A673 (cell line): ENCODE measurements at regions not wholly inside any gene's neighbourhood (a gene's known extent, or its start where the extent isn't known, plus 50 kb on each side); places are given as distances from the start of the nearest gene placed in this dataset.

ENCODE experiments used
- BruUV-seq: library from RNA; stranded (reverse); fragments of 400-500 nt; replicated peaks from 2 replicates; lab custom pipeline; 2021; lab: Mats Ljungman, UMichigan
- CTCF ChIA-PET: fragments of 300-600 bp; sonication (Branson Sonifier 250); formaldehyde crosslinking; loops from one replicate; lab custom pipeline; 2022; ENCODE audit warnings: antibody characterized with exemption; lab: Charles Lee
- POLR2A ChIA-PET: fragments of 300-600 bp; sonication (Branson Sonifier 250); formaldehyde crosslinking; loops from one replicate; lab custom pipeline; 2022; ENCODE audit warnings: antibody characterized with exemption; ENCODE audit not compliant: low non-redundant PET; lab: Charles Lee
- DNase-seq: peaks from one replicate; pipeline ENCODE4 v3.0.0-alpha.2; 2015; ENCODE audit warnings: low spot score
- H3K27ac ChIP-seq: fragments of 200-600 bp; sonication (generic); 2 replicates; pipeline ENCODE4 v1.5.1; 2016; ENCODE audit warnings: mixed run types, low read depth, mild to moderate bottlenecking, mixed read lengths, antibody characterized with exemption, low read length; ENCODE audit not compliant: poor library complexity, severe bottlenecking
- H3K27me3 ChIP-seq: fragments of 200-600 bp; sonication (generic); replicated peaks from 2 replicates; pipeline ENCODE4 v1.6.1; 2017; ENCODE audit warnings: mixed run types, low read depth, mild to moderate bottlenecking, mixed read lengths, antibody characterized with exemption, low read length; ENCODE audit not compliant: insufficient read depth, poor library complexity
- H3K36me3 ChIP-seq: fragments of 200-600 bp; sonication (generic); 2 replicates; pipeline ENCODE4 v1.6.1; 2016; ENCODE audit warnings: mixed run types, mild to moderate bottlenecking, mixed read lengths, antibody characterized with exemption, low read length; ENCODE audit not compliant: insufficient read depth, poor library complexity, severe bottlenecking
- H3K4me1 ChIP-seq: fragments of 200-600 bp; sonication (generic); 2 replicates; pipeline ENCODE4 v1.6.1; 2017; ENCODE audit warnings: mixed run types, mild to moderate bottlenecking, mixed read lengths, antibody characterized with exemption, low read length; ENCODE audit not compliant: insufficient read depth, poor library complexity, severe bottlenecking
- H3K4me3 ChIP-seq: fragments of 200-600 bp; sonication (generic); 2 replicates; pipeline ENCODE4 v1.5.1; 2016; ENCODE audit warnings: low read depth, mixed run types, mild to moderate bottlenecking, mixed read lengths, low read length; ENCODE audit not compliant: poor library complexity, severe bottlenecking
- H3K9me3 ChIP-seq: fragments of 200-600 bp; sonication (generic); 2 replicates; pipeline ENCODE4 v1.6.1; 2016; ENCODE audit warnings: mixed run types, low read depth, mild to moderate bottlenecking, mixed read lengths, antibody characterized with exemption, low read length; ENCODE audit not compliant: poor library complexity, severe bottlenecking
- EZH2 ChIP-seq: fragments of 200-600 bp; sonication (generic); IDR thresholded peaks from 2 replicates; pipeline ENCODE4 v1.6.1; 2017; ENCODE audit warnings: borderline replicate concordance, low read depth, mild to moderate bottlenecking, mixed read lengths, antibody characterized with exemption, low read length; ENCODE audit not compliant: poor library complexity, severe bottlenecking
- intact Hi-C: fragments of 100-400 bp; cut with micrococcal nuclease; formaldehyde crosslinking; loops from one replicate; pipeline ENCODE4 v1.10.0; 2022; ENCODE audit not compliant: unreplicated experiment
- TF ChIP-seq, protein P1 (sequence below): fragments of 300-800, 200-600 bp; sonication (generic); conservative IDR thresholded peaks from 2 replicates; pipeline ENCODE4 v1.5.1; 2017; ENCODE audit warnings: low read depth, mild to moderate bottlenecking, antibody characterized with exemption, low read length, moderate library complexity, mixed read lengths

- CTCF ChIA-PET: no interaction called here
- intact Hi-C loops: no loop called here
- POLR2A ChIA-PET: no interaction called here
These were observed 73.4 kb downstream of the LINC01488 start for GRCh38 chr11:69554849-69555248.

DNA sequence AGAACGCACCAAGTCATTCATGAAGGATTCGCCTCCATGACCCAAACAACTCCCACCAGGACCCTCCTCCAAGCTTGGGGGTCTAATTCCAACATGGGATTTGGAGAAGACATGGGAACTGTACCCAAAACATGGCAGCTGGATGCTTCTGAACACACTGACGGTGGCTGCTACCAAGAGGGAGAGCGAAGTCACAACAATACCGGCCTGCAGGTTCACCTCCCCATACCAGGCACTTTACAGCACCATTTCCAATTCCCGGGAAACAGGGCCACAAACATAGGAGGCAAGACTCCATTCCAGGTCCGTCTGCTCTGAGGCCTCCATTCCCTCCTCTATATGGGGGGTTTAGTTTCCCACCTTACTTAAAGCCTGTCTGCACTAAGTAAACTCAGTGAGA, 75.8 kb downstream of the LINC01488 start:
- no peaks in the 10 kb centered on the region for H3K9me3 ChIP-seq
- H3K4me1 ChIP-seq: no peaks in the 10 kb centered on the region
- no peaks in the 10 kb centered on the region for H3K36me3 ChIP-seq
- no peak overlapping the region for H3K27ac ChIP-seq
- no TSS peak for BruUV-seq
- no peaks in the 10 kb centered on the region for H3K27me3 ChIP-seq
- no peak for DNase-seq
- CTCF ChIA-PET: no interaction called here
- no peak overlapping the region for H3K4me3 ChIP-seq
- TF ChIP-seq, protein P1, sequence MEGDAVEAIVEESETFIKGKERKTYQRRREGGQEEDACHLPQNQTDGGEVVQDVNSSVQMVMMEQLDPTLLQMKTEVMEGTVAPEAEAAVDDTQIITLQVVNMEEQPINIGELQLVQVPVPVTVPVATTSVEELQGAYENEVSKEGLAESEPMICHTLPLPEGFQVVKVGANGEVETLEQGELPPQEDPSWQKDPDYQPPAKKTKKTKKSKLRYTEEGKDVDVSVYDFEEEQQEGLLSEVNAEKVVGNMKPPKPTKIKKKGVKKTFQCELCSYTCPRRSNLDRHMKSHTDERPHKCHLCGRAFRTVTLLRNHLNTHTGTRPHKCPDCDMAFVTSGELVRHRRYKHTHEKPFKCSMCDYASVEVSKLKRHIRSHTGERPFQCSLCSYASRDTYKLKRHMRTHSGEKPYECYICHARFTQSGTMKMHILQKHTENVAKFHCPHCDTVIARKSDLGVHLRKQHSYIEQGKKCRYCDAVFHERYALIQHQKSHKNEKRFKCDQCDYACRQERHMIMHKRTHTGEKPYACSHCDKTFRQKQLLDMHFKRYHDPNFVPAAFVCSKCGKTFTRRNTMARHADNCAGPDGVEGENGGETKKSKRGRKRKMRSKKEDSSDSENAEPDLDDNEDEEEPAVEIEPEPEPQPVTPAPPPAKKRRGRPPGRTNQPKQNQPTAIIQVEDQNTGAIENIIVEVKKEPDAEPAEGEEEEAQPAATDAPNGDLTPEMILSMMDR: no peak
- no peak for TF ChIP-seq EZH2
- intact Hi-C loops: no loop called here
- POLR2A ChIA-PET: no interaction called here

More at GRCh38 chr11:69554849-69555248, 73.4 kb downstream of the LINC01488 start:
- TF ChIP-seq, protein P1: no peak
- no peak for DNase-seq
- BruUV-seq: no TSS peak
- Histone ChIP-seq H3K27ac (no peak overlapping the region), H3K36me3 (no peaks in the 10 kb centered on the region), H3K27me3 (no peaks in the 10 kb centered on the region), H3K9me3 (peaks cover 7% of the 10 kb centered on the region), H3K4me1 (no peaks in the 10 kb centered on the region), H3K4me3 (no peak overlapping the region)

DNA sequence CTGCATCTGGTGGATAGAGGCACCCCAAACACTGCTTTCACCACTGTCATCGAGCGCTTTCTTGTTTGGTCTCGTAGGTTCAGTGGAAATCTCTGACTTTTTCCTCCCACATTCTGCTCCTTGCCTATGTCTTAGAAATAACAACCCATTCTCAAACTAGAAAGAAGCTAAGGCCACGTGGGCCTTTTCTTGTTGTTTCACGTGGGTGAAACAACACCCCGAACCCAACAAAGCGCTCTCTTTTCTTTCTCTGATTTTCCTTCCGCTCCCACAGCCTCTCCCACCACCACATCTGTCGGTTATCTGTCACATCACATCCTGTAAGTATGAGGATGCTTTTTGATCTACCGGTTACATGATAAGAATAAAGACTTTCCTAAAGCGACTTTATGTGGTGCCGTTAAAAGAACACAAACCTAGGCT, 77.1 kb downstream of the LINC01488 start:
- CTCF ChIA-PET: no interaction called here
- Histone ChIP-seq H3K4me1 (no peaks in the 10 kb centered on the region), H3K9me3 (no peaks in the 10 kb centered on the region), H3K27ac (no peak overlapping the region), H3K4me3 (no peak overlapping the region), H3K27me3 (no peaks in the 10 kb centered on the region), H3K36me3 (no peaks in the 10 kb centered on the region)
- POLR2A ChIA-PET: no interaction called here
- no TSS peak for BruUV-seq
- no peak for TF ChIP-seq EZH2
- TF ChIP-seq, protein P1: no peak
- no peak for DNase-seq
- intact Hi-C loops: no loop called here
